NK-92 (cell line): ENCODE measurements at regions not wholly inside any gene's neighbourhood (a gene's known extent, or its start where the extent isn't known, plus 50 kb on each side); places are given as distances from the start of the nearest gene placed in this dataset.
"Not testable (repeated sequence)": the region's sequence is repeated elsewhere in the genome, so short reads cannot be mapped to it uniquely, and the experiment has no call there.

ENCODE experiments used
- DNase-seq: peaks from one replicate; lab custom pipeline; 2025; ENCODE audit not compliant: unreplicated experiment; lab: John Stamatoyannopoulos, UW

GRCh38 chr4:38463268-38463958 is 200.6 kb upstream of the KLF3 start:
- no peak for DNase-seq

- no peak for DNase-seq
Observed at GRCh38 chr4:38464328-38464727, 199.7 kb upstream of the KLF3 start.

- no peak for DNase-seq
Observed at GRCh38 chr4:38466401-38466800, 197.6 kb upstream of the KLF3 start.

GRCh38 chr4:38467296-38467695 is 196.7 kb upstream of the KLF3 start:
- DNase-seq = no peak

- no peak for DNase-seq
Observed at GRCh38 chr4:38468339-38468866, 195.6 kb upstream of the KLF3 start.

- DNase-seq = no peak
Observed at GRCh38 chr4:38469410-38469809, 194.6 kb upstream of the KLF3 start.

GRCh38 chr4:38470735-38471262 is 193.2 kb upstream of the KLF3 start:
- no peak for DNase-seq

GRCh38 chr4:38482696-38483095 is 181.3 kb upstream of the KLF3 start:
- DNase-seq = no peak

- DNase-seq = not testable (repeated sequence)
Observed at GRCh38 chr4:38483628-38484027, 180.4 kb upstream of the KLF3 start.

GRCh38 chr4:38489011-38489861 is 174.8 kb upstream of the KLF3 start:
- DNase-seq = no peak

GRCh38 chr4:38489924-38490639 is 173.9 kb upstream of the KLF3 start:
- no peak for DNase-seq

- DNase-seq = no peak
Observed at GRCh38 chr4:38490753-38491446, 173.1 kb upstream of the KLF3 start.

GRCh38 chr4:38491854-38492478 is 172.0 kb upstream of the KLF3 start:
- no peak for DNase-seq

GRCh38 chr4:38493066-38493465 is 170.9 kb upstream of the KLF3 start:
- no peak for DNase-seq

GRCh38 chr4:38495446-38495845 is 168.6 kb upstream of the KLF3 start:
- no peak for DNase-seq

- no peak for DNase-seq
Observed at GRCh38 chr4:38497121-38497520, 166.9 kb upstream of the KLF3 start.

GRCh38 chr4:38499101-38499500 is 164.9 kb upstream of the KLF3 start:
- DNase-seq = no peak

- no peak for DNase-seq
Observed at GRCh38 chr4:38500433-38500832, 163.6 kb upstream of the KLF3 start.

GRCh38 chr4:38501698-38502097 is 162.3 kb upstream of the KLF3 start:
- DNase-seq = no peak

GRCh38 chr4:38503689-38504395 is 160.2 kb upstream of the KLF3 start:
- no peak for DNase-seq
